ENCODE measurements at regions not wholly inside any gene's neighbourhood (a gene's known extent, or its start where the extent isn't known, plus 50 kb on each side); places are given as distances from the start of the nearest gene placed in this dataset.

DNA sequence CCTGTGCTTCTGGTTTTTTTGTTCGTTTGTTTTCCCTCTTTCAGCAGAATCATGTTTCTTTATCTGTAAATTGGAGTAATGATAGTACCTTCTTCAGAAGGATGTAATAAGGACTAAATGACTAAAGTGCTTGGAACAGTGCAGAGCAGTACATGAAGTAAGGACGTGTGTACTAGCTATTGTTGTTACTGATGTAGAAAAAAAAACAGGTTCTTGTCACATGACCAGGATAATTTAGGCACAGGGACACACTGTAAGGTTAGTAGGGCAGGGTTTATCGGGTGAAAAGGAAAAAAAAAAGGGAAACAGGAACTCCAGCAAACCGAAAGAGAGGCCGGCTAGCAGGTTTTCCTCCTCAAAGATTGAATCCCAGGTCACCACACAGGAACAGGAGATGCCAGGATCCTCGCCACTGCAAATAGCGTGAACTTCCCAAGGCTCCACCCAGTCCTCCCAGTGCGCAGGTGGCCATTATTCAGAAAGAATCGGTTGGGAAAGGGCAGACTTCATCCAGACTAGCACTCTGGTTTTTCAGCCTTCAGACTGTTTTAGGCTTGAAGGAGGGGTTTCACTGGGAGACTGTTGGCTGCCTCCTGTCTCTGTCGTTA lies 63.8 kb upstream of the PRRC2C start:
- no peaks in the 10 kb centered on the region for H3K9me3 ChIP-seq (replicated peaks; ENCODE audit: control insufficient read depth, insufficient read depth, low read length)
- FAIRE-seq: no peak
- ChIA-PET RAD21 (ENCODE audit: unreplicated experiment) (no interaction called here), POLR2A (no interaction called here), CTCF (no interaction called here), SMC1A (ENCODE audit: uncharacterized antibody, unreplicated experiment) (interaction anchor here (0.7 kb wide), 1 partner anchor 454 kb away, joined by 3 read pairs; no protein-coding TSS in a partner anchor)
- no peak overlapping the region for H3K4me2 ChIP-seq (ENCODE audit: control insufficient read depth, insufficient read depth)
- H3K9ac ChIP-seq (ENCODE audit: control insufficient read depth, insufficient read depth, low read length): no peak overlapping the region
- BruUV-seq (replicated peaks): no TSS peak
- no peaks in the 10 kb centered on the region for H4K20me1 ChIP-seq (ENCODE audit: control insufficient read depth, insufficient read depth)
- no peaks in the 10 kb centered on the region; the same call in 1 of the 2 replicates for H3K4me1 ChIP-seq (ENCODE audit: control insufficient read depth, insufficient read depth, low read length)
- H3K79me2 ChIP-seq (ENCODE audit: control insufficient read depth, insufficient read depth, low read length): no peaks in the 10 kb centered on the region
- no peaks in the 10 kb centered on the region for H3K36me3 ChIP-seq (ENCODE audit: control insufficient read depth in 2 of 2, insufficient read depth in 2 of 2, low read length in 1 of 2)
- intact Hi-C loops (cut with micrococcal nuclease; ENCODE audit: unreplicated experiment): no loop called here
- ATAC-seq: no peak
- WGBS (ENCODE audit: insufficient coverage, insufficient replicate concordance, low lambda C conversion rate, missing lambda C conversion rate): 45% methylated on average over 8 of the region's 10 CpGs
- no peaks in the 10 kb centered on the region for H3K27me3 ChIP-seq (replicated peaks in 1 of 2; ENCODE audit: control insufficient read depth in 2 of 2, insufficient read depth in 2 of 2, low read length in 1 of 2)
- no peak overlapping the region for H3K4me3 ChIP-seq
- H2AFZ ChIP-seq (ENCODE audit: control insufficient read depth, low read depth, low read length): no peak overlapping the region
- H3K27ac ChIP-seq (ENCODE audit: control insufficient read depth, insufficient read depth): no peak overlapping the region
- DNase-seq (ENCODE audit: low read depth, low spot score): no peak
- in situ Hi-C loops (cut with MboI): no loop called here
- TF ChIP-seq SMARCA5 (IDR thresholded peaks at IDR 0.05) (no peak), ETV6 (conservative IDR thresholded peaks at IDR 0.05 in 1 of 2, IDR thresholded peaks at IDR 0.05 in 1 of 2; ENCODE audit: borderline replicate concordance in 1 of 2, low read depth in 1 of 2) (no peak), NFYB (IDR thresholded peaks at IDR 0.05; ENCODE audit: insufficient read depth, low read depth, low read length) (no peak), ZNF217 (IDR thresholded peaks at IDR 0.05) (no peak), ZNF592 (IDR thresholded peaks at IDR 0.05) (no peak), FOS (IDR thresholded peaks at IDR 0.05; ENCODE audit: borderline replicate concordance, extremely low read depth, insufficient read length) (no peak), CREB1 (IDR thresholded peaks at IDR 0.05; ENCODE audit: low read depth) (no peak), RCOR1 (conservative IDR thresholded peaks at IDR 0.05; ENCODE audit: low read depth, low read length) (no peak)
- TF ChIP-seq, protein P1, sequence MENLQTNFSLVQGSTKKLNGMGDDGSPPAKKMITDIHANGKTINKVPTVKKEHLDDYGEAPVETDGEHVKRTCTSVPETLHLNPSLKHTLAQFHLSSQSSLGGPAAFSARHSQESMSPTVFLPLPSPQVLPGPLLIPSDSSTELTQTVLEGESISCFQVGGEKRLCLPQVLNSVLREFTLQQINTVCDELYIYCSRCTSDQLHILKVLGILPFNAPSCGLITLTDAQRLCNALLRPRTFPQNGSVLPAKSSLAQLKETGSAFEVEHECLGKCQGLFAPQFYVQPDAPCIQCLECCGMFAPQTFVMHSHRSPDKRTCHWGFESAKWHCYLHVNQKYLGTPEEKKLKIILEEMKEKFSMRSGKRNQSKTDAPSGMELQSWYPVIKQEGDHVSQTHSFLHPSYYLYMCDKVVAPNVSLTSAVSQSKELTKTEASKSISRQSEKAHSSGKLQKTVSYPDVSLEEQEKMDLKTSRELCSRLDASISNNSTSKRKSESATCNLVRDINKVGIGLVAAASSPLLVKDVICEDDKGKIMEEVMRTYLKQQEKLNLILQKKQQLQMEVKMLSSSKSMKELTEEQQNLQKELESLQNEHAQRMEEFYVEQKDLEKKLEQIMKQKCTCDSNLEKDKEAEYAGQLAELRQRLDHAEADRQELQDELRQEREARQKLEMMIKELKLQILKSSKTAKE (IDR thresholded peaks at IDR 0.05; ENCODE audit: low read depth, poor library complexity, severe bottlenecking): no peak

All from GM12878 (cell line).